Osteoblast (primary cell): ENCODE measurements at regions not wholly inside any gene's neighbourhood (a gene's known extent, or its start where the extent isn't known, plus 50 kb on each side); places are given as distances from the start of the nearest gene placed in this dataset.
"Not testable (repeated sequence)": the region's sequence is repeated elsewhere in the genome, so short reads cannot be mapped to it uniquely, and the experiment has no call there.

Source experiments
- DNase-seq: peaks from one replicate; pipeline ENCODE4 v3.0.0; 2011; ENCODE audit warnings: low spot score, mixed read lengths; ENCODE audit not compliant: insufficient read length; ENCODE audit errors: missing footprints
- H2AFZ ChIP-seq: 2 replicates; pipeline ENCODE4 v1.6.0; 2011; ENCODE audit warnings: mild to moderate bottlenecking, low read length
- H3K27ac ChIP-seq: 2 replicates; pipeline ENCODE4 v1.5.1; 2011; ENCODE audit warnings: mild to moderate bottlenecking, low read depth, low read length, moderate library complexity
- H3K27me3 ChIP-seq: 2 replicates; pipeline ENCODE4 v1.6.0; 2012; ENCODE audit warnings: mild to moderate bottlenecking, control low read depth, inconsistent platforms, low read length, moderate library complexity; ENCODE audit not compliant: insufficient read depth
- H3K36me3 ChIP-seq: 2 replicates; pipeline ENCODE4 v1.5.1; 2011; ENCODE audit warnings: mild to moderate bottlenecking, low read length, control low read depth, moderate library complexity; ENCODE audit not compliant: insufficient read depth
- H3K4me1 ChIP-seq: 2 replicates; pipeline ENCODE4 v1.5.1; 2011; ENCODE audit warnings: mild to moderate bottlenecking, low read length, control low read depth, moderate library complexity; ENCODE audit not compliant: insufficient read depth
- H3K4me2 ChIP-seq: 2 replicates; pipeline ENCODE4 v1.6.0; 2011; ENCODE audit warnings: mild to moderate bottlenecking, low read length; ENCODE audit not compliant: insufficient read depth
- H3K4me3 ChIP-seq: fragments of 200-600 bp; sonication (generic); 3 replicates; pipeline ENCODE4 v1.5.1; 2012; ENCODE audit warnings: mild to moderate bottlenecking, low read length, inconsistent platforms; ENCODE audit not compliant: insufficient read depth
- H3K79me2 ChIP-seq: 2 replicates; pipeline ENCODE4 v1.6.0; 2012; ENCODE audit warnings: mild to moderate bottlenecking, low read length, control low read depth, inconsistent platforms; ENCODE audit not compliant: insufficient read depth
- H3K9me3 ChIP-seq: 2 replicates; pipeline ENCODE4 v1.5.1; 2011; ENCODE audit warnings: low read depth, low read length, control low read depth
- H4K20me1 ChIP-seq: 2 replicates; pipeline ENCODE4 v1.6.0; 2012; ENCODE audit warnings: mild to moderate bottlenecking, low read length, control low read depth; ENCODE audit not compliant: insufficient read depth
- TF ChIP-seq, protein P1 (sequence below): IDR thresholded peaks from 2 replicates; pipeline ENCODE4 v1.5.1; 2011; ENCODE audit warnings: mild to moderate bottlenecking, low read depth, low read length, moderate library complexity; ENCODE audit errors: extremely low read depth

DNA sequence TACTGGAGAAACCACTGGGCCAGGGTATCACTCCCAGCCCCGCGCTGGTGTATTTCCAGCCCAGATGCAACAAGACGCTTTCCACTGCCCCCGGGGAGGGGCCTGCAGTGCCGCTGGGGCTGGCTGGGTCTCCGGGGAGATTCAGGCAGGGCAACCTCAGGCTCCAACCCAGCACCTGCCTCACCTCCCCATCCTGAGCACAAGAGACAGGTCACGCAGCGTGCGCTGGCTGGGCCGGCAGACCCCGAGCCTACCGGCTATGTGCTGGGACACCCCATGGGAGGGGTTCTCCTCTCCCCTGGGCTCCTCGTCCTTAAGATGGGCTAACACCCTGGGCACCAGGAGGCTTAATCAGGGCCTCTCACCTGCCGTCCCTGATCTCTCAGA is 80.9 kb downstream of the RFLNA start:
- Histone ChIP-seq H4K20me1 (peaks cover 41% of the 10 kb centered on the region), H3K27ac (no peak overlapping the region), H2AFZ (no peak overlapping the region), H3K4me2 (no peak overlapping the region), H3K9me3 (no peaks in the 10 kb centered on the region), H3K36me3 (peaks cover 72% of the 10 kb centered on the region), H3K4me1 (peaks cover 15% of the 10 kb centered on the region), H3K27me3 (no peaks in the 10 kb centered on the region), H3K79me2 (peaks cover 59% of the 10 kb centered on the region), H3K4me3 (no peak overlapping the region)
- no peak for DNase-seq
- TF ChIP-seq, protein P1, sequence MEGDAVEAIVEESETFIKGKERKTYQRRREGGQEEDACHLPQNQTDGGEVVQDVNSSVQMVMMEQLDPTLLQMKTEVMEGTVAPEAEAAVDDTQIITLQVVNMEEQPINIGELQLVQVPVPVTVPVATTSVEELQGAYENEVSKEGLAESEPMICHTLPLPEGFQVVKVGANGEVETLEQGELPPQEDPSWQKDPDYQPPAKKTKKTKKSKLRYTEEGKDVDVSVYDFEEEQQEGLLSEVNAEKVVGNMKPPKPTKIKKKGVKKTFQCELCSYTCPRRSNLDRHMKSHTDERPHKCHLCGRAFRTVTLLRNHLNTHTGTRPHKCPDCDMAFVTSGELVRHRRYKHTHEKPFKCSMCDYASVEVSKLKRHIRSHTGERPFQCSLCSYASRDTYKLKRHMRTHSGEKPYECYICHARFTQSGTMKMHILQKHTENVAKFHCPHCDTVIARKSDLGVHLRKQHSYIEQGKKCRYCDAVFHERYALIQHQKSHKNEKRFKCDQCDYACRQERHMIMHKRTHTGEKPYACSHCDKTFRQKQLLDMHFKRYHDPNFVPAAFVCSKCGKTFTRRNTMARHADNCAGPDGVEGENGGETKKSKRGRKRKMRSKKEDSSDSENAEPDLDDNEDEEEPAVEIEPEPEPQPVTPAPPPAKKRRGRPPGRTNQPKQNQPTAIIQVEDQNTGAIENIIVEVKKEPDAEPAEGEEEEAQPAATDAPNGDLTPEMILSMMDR = no peak

GRCh38 chr12:124375141-124375788 is 80.4 kb downstream of the RFLNA start:
- DNase-seq = no peak
- no peaks in the 10 kb centered on the region for H3K9me3 ChIP-seq
- peaks cover 64% of the 10 kb centered on the region for H3K79me2 ChIP-seq
- no peak overlapping the region for H3K27ac ChIP-seq
- peaks cover 75% of the 10 kb centered on the region for H3K36me3 ChIP-seq
- H3K4me2 ChIP-seq = no peak overlapping the region
- H3K4me1 ChIP-seq = peaks cover 11% of the 10 kb centered on the region
- no peaks in the 10 kb centered on the region for H3K27me3 ChIP-seq
- H4K20me1 ChIP-seq = peaks cover 40% of the 10 kb centered on the region
- no peak overlapping the region for H2AFZ ChIP-seq
- no peak overlapping the region for H3K4me3 ChIP-seq
- TF ChIP-seq, protein P1 = no peak

DNA sequence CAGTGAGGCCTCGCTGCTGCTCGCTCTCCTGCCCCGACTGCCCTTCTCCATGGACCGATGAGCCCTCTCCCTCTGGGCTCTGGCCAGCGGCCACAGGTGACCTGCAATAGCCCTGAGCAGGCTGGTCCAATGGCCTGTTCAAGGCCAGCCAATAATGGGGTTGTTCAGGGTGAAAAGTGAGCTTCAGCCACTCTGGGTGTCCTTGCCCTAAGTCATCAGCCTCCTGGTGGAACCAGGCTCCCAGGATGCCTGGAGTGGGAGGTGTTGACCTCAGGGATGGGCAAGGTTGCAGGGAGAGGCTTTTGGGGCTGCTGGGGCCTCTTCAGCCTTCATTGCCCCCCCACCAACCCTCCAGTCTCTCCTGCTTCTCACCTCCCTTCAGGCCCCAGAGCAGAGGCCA is 79.7 kb downstream of the RFLNA start:
- Histone ChIP-seq H3K27me3 (no peaks in the 10 kb centered on the region), H3K4me3 (no peak overlapping the region), H3K9me3 (no peaks in the 10 kb centered on the region), H4K20me1 (peaks cover 40% of the 10 kb centered on the region), H2AFZ (no peak overlapping the region), H3K79me2 (peaks cover 71% of the 10 kb centered on the region), H3K27ac (no peak overlapping the region), H3K36me3 (peaks cover 78% of the 10 kb centered on the region), H3K4me1 (peaks cover 11% of the 10 kb centered on the region), H3K4me2 (no peak overlapping the region)
- TF ChIP-seq, protein P1 = no peak
- no peak for DNase-seq

DNA sequence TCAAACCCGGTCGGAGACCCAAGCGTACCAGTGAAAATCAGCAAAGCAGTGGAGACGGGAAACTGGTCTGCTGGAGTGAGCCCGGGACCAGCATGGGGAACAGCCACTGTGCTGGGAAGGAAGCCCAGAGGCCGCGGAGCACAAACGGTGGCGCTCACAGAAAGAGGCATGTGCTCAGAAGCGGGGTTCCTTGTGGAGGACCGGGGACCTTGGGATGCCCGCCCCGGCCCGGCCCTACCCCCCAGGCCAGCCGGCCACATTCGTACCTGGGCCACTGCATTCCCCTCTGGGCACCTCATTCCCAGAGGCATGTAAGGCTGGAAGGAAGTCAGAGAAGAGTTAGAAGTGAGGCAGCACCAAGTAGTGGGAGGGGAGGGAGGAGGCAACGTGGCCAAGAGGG is 79.3 kb downstream of the RFLNA start:
- Histone ChIP-seq H3K27me3 (no peaks in the 10 kb centered on the region), H3K79me2 (peaks cover 69% of the 10 kb centered on the region), H3K36me3 (peaks cover 73% of the 10 kb centered on the region), H3K4me2 (no peak overlapping the region), H3K4me1 (peaks cover 11% of the 10 kb centered on the region), H4K20me1 (peaks cover 36% of the 10 kb centered on the region), H3K4me3 (no peak overlapping the region), H3K9me3 (no peaks in the 10 kb centered on the region), H3K27ac (no peak overlapping the region), H2AFZ (no peak overlapping the region)
- DNase-seq = no peak
- TF ChIP-seq, protein P1 = no peak

GRCh38 chr12:124373701-124374100 is 78.8 kb downstream of the RFLNA start:
- not testable (repeated sequence) for H3K27ac ChIP-seq, H3K27me3 ChIP-seq, H3K4me2 ChIP-seq, H3K9me3 ChIP-seq, H3K4me3 ChIP-seq, H2AFZ ChIP-seq, DNase-seq
- H3K36me3 ChIP-seq = peaks cover 69% of the 10 kb centered on the region
- H3K4me1 ChIP-seq = peaks cover 16% of the 10 kb centered on the region
- H3K79me2 ChIP-seq = peaks cover 68% of the 10 kb centered on the region
- H4K20me1 ChIP-seq = peaks cover 35% of the 10 kb centered on the region
